Transverse colon (tissue), 4 donors: ENCODE measurements at regions not wholly inside any gene's neighbourhood (a gene's known extent, or its start where the extent isn't known, plus 50 kb on each side); places are given as distances from the start of the nearest gene placed in this dataset.
A peak's percentile ranks its signal among the peaks of the same experiment; 100 is the strongest.

Experiments
- DNase-seq: peaks from one replicate; pipeline ENCODE4 v3.0.0-alpha.2; 2019
- H3K27ac ChIP-seq, 4 donors: fragments of 200-600 bp; sonication (generic); 2 replicates each; pipeline ENCODE4 v1.5.1; 2016 to 2018; ENCODE audit warnings: inconsistent platforms in 4 of 4
- H3K27me3 ChIP-seq: fragments of 200-600 bp; sonication (generic); 2 replicates; pipeline ENCODE4 v1.5.1; 2017; ENCODE audit warnings: inconsistent platforms
- H3K36me3 ChIP-seq, 4 donors: fragments of 200-600 bp; sonication (generic); 2 replicates each; pipeline ENCODE4 v1.5.1; 2017 to 2019; ENCODE audit warnings: inconsistent platforms in 4 of 4
- H3K4me1 ChIP-seq, 4 donors: fragments of 200-600 bp; sonication (generic); 2 replicates each; pipeline ENCODE4 v1.5.1; 2017 to 2020; ENCODE audit warnings: inconsistent platforms in 4 of 4
- H3K4me3 ChIP-seq, 4 donors: fragments of 200-600 bp; sonication (generic); 1 replicate in 1 of 4; 2 replicates in 3 of 4; pipeline versions ENCODE4 v1.5.1 to v1.6.1; 2017 to 2019; ENCODE audit warnings: inconsistent platforms in 4 of 4
- H3K9me3 ChIP-seq, 2 donors: fragments of 200-600 bp; sonication (generic); 2 replicates each; pipeline ENCODE4 v1.5.1; 2017 to 2019; ENCODE audit warnings: inconsistent platforms in 2 of 2
- EP300 ChIP-seq: sonication (generic); formaldehyde crosslinking; IDR thresholded peaks from one replicate; pipeline ENCODE4 v1.6.1; 2017; ENCODE audit warnings: antibody characterized with exemption, low read depth
- POLR2A ChIP-seq: fragments of 450-650 bp; IDR thresholded peaks from one replicate; pipeline ENCODE4 v1.6.1; 2016; ENCODE audit warnings: antibody characterized with exemption, mild to moderate bottlenecking, moderate library complexity
- POLR2AphosphoS5 ChIP-seq, 3 donors: sonication (generic); formaldehyde crosslinking; IDR thresholded peaks; one replicate each; pipeline ENCODE4 v1.6.1; 2016; ENCODE audit warnings: antibody characterized with exemption in 3 of 3
- WGBS, 2 donors: methylation state at CpG; one replicate each; pipeline ENCODE4 v1.1.5; 2018; ENCODE audit warnings: low coverage in 1 of 2; 5-methylcytosine and 5-hydroxymethylcytosine counted together
- in situ Hi-C, 4 donors: fragments of 200-750 bp; cut with MboI; loops; one replicate each; pipeline versions ENCODE4 v1.15.0 to v1.15.1; 2017; ENCODE audit warnings: low sequenced_read_pairs in 3 of 4, low pct_ligation_motif_present in 1 of 4, low pct_unique_long_range_greater_than_20kb in 1 of 4
- intact Hi-C: fragments of 100-400 bp; cut with DNase I; formaldehyde crosslinking; loops from one replicate; pipeline ENCODE4 v1.15.1; 2023; ENCODE audit warnings: low total_unique reads
- TF ChIP-seq, protein P1 (sequence below), 5 experiments: fragments of 200-600 bp in 3 of 5; fragments of 450-650 bp in 2 of 5; sonication (generic) in 3 of 5; IDR thresholded peaks; 1 replicate in 2 of 5; 2 replicates in 3 of 5; pipeline ENCODE4 v1.5.1; 2016 to 2017; ENCODE audit warnings: antibody characterized with exemption in 5 of 5, inconsistent platforms in 3 of 5, mild to moderate bottlenecking in 2 of 5, moderate library complexity in 1 of 5

DNA sequence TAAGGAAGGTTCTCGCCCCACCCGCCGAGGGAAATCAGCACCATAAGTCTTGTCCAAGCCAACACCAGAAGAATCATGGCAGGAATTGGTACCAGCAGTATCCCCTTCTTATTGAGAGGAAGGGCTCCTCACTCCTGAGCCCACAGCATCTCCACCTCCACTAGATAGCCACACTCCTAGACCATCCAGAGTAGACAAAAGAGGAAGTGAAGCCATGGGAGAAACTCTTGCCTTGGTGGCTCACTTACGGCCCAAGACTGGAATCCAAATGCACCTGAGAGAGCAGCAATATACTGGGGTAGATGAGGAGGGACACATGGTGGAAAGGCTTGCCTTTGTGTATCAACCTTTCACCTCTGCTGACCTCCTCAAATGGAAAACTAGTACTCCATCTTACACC is 255.3 kb upstream of the PRKX start:
- in situ Hi-C loops (no loop called here), intact Hi-C loops (no loop called here)
- Histone ChIP-seq H3K36me3 (no peaks in the 10 kb centered on the region), H3K27me3 (no peaks in the 10 kb centered on the region), H3K9me3 (no peaks in the 10 kb centered on the region), H3K27ac (no peak overlapping the region), H3K4me1 (no peaks in the 10 kb centered on the region), H3K4me3 (no peak overlapping the region)
- TF ChIP-seq, protein P1, sequence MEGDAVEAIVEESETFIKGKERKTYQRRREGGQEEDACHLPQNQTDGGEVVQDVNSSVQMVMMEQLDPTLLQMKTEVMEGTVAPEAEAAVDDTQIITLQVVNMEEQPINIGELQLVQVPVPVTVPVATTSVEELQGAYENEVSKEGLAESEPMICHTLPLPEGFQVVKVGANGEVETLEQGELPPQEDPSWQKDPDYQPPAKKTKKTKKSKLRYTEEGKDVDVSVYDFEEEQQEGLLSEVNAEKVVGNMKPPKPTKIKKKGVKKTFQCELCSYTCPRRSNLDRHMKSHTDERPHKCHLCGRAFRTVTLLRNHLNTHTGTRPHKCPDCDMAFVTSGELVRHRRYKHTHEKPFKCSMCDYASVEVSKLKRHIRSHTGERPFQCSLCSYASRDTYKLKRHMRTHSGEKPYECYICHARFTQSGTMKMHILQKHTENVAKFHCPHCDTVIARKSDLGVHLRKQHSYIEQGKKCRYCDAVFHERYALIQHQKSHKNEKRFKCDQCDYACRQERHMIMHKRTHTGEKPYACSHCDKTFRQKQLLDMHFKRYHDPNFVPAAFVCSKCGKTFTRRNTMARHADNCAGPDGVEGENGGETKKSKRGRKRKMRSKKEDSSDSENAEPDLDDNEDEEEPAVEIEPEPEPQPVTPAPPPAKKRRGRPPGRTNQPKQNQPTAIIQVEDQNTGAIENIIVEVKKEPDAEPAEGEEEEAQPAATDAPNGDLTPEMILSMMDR (IDR thresholded peaks at IDR 0.05): no peak
- TF ChIP-seq POLR2A: no peak
- TF ChIP-seq POLR2AphosphoS5 (IDR thresholded peaks at IDR 0.05): no peak
- TF ChIP-seq EP300: no peak
- no peak for DNase-seq
- 97% methylated on average over 4 of the region's 4 CpGs; no CpG with 5 or more reads in 1 of the 2 donors for WGBS, 2 donors

DNA sequence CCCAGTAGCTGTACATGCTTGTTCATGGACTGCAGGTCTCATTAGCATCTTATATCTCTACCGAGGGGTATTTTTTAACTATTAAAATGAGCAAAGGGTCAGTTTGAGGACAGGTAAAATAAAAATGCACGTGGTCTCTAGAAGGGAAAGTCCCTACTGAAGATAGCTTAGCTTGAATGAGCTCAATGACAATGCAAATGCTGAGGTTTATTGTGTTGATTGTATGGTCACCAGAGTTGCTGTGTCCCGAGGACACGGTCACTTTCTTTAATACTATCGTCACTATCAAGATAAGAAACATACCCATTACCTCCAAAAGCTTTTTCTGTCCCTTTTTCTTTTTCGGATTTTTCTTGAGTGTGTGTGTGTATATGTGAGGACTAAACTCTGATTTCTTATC is 250.5 kb upstream of the PRKX start:
- Histone ChIP-seq H3K27ac (no peak overlapping the region), H3K4me1 (no peaks in the 10 kb centered on the region), H3K9me3 (no peaks in the 10 kb centered on the region), H3K27me3 (no peaks in the 10 kb centered on the region), H3K36me3 (no peaks in the 10 kb centered on the region), H3K4me3 (no peak overlapping the region)
- no peak for TF ChIP-seq EP300
- DNase-seq: no peak
- in situ Hi-C loops: no loop called here
- intact Hi-C loops: no loop called here
- 37% methylated on average over 6 of the region's 6 CpGs; no CpG with 5 or more reads in 1 of the 2 donors for WGBS, 2 donors

DNA sequence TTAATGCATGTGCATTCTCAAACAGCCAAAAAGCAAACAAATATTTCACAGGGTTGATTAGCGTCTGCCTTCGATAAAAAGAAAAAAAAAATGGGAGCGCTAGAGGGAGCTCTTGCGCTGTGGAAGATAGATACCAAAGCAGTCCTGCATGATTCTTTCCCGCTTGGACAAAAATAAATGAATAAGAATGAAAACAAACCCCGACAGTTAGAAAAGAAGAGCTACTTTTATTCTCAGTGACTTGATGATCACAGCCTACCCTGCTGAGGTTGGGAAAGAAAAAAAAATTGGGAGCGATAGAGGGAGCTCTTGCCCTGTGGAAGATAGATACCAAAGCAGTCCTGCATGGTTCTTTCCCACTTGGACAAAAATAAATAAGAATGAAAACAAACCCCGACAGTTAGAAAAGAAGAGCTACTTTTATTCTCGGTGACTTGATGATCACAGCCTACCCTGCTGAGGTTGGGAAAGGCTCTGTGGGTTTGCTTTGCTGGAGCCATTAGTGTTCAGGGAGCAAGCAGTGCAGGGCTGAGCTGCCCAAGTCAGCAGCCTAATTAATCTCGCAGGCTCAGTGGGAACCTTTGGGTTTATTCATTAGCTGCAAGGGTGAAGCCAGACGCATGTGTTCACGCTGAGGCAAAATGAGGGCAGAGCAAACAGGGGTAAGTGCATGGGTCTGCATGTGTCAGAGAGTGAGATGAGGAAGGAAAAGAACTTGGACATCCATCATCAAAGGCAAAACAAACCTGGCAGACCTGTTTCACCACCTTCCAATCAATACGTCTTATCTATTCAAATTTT is 249.3 kb upstream of the PRKX start:
- no peaks in the 10 kb centered on the region for H3K4me1 ChIP-seq
- no peaks in the 10 kb centered on the region for H3K27me3 ChIP-seq
- no peak overlapping the region for H3K27ac ChIP-seq
- TF ChIP-seq, protein P1 (IDR thresholded peaks at IDR 0.05): peak in 4 of 5 experiments; percentile 17 to 43 (median 31)
- TF ChIP-seq POLR2A (no peak), POLR2AphosphoS5 (IDR thresholded peaks at IDR 0.05) (no peak), EP300 (no peak)
- H3K36me3 ChIP-seq: no peaks in the 10 kb centered on the region
- in situ Hi-C loops: no loop called here
- DNase-seq: no peak
- no peaks in the 10 kb centered on the region for H3K9me3 ChIP-seq
- WGBS, 2 donors: 4 to 5% methylated on average over 5 to 13 of the region's 13 CpGs
- intact Hi-C loops: no loop called here
- no peak overlapping the region for H3K4me3 ChIP-seq

DNA sequence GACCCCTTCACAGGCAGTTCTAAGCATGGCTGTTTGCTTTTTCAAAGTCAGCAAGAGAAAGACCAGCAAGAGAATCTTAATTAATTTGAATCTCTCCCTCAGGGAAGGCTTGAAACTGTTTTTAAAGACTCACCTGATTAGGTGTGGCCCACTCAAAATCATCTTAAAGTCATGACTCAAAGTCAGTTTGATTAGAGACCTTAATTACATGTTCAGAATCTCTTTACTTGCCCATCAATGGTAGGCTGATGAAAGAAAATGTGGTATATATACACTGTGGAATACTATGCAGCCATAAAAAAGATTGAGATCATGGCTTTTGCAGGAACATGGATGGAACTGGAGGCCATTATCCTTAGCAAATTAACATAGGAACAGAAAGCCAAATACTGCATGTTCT is 247.5 kb upstream of the PRKX start:
- H3K4me1 ChIP-seq: no peaks in the 10 kb centered on the region
- H3K27ac ChIP-seq: no peak overlapping the region
- TF ChIP-seq POLR2A (no peak), POLR2AphosphoS5 (IDR thresholded peaks at IDR 0.05) (no peak), EP300 (no peak)
- TF ChIP-seq, protein P1 (IDR thresholded peaks at IDR 0.05): no peak
- no peaks in the 10 kb centered on the region for H3K36me3 ChIP-seq
- in situ Hi-C loops (no loop called here), intact Hi-C loops (no loop called here)
- H3K4me3 ChIP-seq: no peak overlapping the region
- no peak for DNase-seq
- H3K9me3 ChIP-seq: no peaks in the 10 kb centered on the region
- H3K27me3 ChIP-seq: no peaks in the 10 kb centered on the region

DNA sequence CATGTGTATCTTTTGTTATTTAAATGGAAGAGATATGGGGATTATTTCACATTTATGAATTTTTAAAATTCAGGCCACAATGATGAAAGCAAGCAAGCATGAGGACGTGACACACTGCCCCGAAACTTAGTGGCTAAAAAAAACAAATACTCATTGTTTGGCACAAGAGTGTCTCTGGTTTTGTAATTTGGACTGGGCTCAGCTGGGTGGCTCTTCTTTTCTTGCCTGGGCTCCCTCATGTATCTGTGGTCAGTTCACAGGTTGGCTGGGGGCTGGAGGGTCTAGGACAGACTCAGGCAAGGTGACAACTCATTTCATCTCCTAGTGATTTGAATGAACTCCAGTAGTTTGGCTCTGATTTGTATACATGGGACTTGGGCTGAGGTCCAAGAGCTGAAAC is 238.4 kb upstream of the PRKX start:
- Histone ChIP-seq H3K4me3 (no peak overlapping the region), H3K27me3 (no peaks in the 10 kb centered on the region), H3K9me3 (no peaks in the 10 kb centered on the region), H3K4me1 (no peaks in the 10 kb centered on the region), H3K27ac (no peak overlapping the region), H3K36me3 (no peaks in the 10 kb centered on the region)
- intact Hi-C loops: no loop called here
- in situ Hi-C loops: no loop called here
- 80 to 83% methylated on average over 1 to 2 of the region's 2 CpGs for WGBS, 2 donors
- TF ChIP-seq POLR2A: no peak
- TF ChIP-seq, protein P1 (IDR thresholded peaks at IDR 0.05): no peak
- no peak for TF ChIP-seq EP300
- TF ChIP-seq POLR2AphosphoS5 (IDR thresholded peaks at IDR 0.05): no peak
- no peak for DNase-seq
